Endothelial cell (in vitro differentiated cells): ENCODE measurements at regions not wholly inside any gene's neighbourhood (a gene's known extent, or its start where the extent isn't known, plus 50 kb on each side); places are given as distances from the start of the nearest gene placed in this dataset.
A peak's percentile ranks its signal among the peaks of the same experiment; 100 is the strongest.
"Not testable (repeated sequence)": the region's sequence is repeated elsewhere in the genome, so short reads cannot be mapped to it uniquely, and the experiment has no call there.

Source experiments
- DNase-seq: peaks from one replicate; pipeline ENCODE4 v3.0.0; 2021; ENCODE audit warnings: low spot score
- H3K27ac Mint-ChIP-seq: one replicate; pipeline ENCODE4 v1.8.0; 2021; ENCODE audit warnings: mixed read lengths, inconsistent platforms; ENCODE audit not compliant: unreplicated experiment
- H3K27me3 Mint-ChIP-seq: one replicate; pipeline ENCODE4 v1.8.0; 2021; ENCODE audit warnings: mild to moderate bottlenecking, moderate library complexity, mixed read lengths, inconsistent platforms; ENCODE audit not compliant: unreplicated experiment
- H3K36me3 Mint-ChIP-seq: one replicate; pipeline ENCODE4 v1.8.0; 2021; ENCODE audit warnings: mild to moderate bottlenecking, low read depth, mixed read lengths, inconsistent platforms; ENCODE audit not compliant: unreplicated experiment
- H3K4me1 Mint-ChIP-seq: one replicate; pipeline ENCODE4 v1.8.0; 2021; ENCODE audit warnings: mild to moderate bottlenecking, mixed read lengths, inconsistent platforms; ENCODE audit not compliant: unreplicated experiment
- H3K4me3 Mint-ChIP-seq: one replicate; pipeline ENCODE4 v1.8.0; 2021; ENCODE audit warnings: mild to moderate bottlenecking, mixed read lengths, inconsistent platforms; ENCODE audit not compliant: unreplicated experiment
- H3K9me3 Mint-ChIP-seq: one replicate; pipeline ENCODE4 v1.8.0; 2021; ENCODE audit warnings: mixed read lengths, inconsistent platforms; ENCODE audit not compliant: unreplicated experiment
- CTCF ChIP-seq: fragments of 200-600 bp; sonication (generic); IDR thresholded peaks from one replicate; pipeline ENCODE4 v1.5.0; 2021; ENCODE audit warnings: antibody characterized with exemption; ENCODE audit not compliant: unreplicated experiment

GRCh38 chrX:47302396-47302795 lies 68.0 kb upstream of the ZNF157 start:
- H3K27me3 Mint-ChIP-seq = no peaks in the 10 kb centered on the region
- H3K4me3 Mint-ChIP-seq = no peak overlapping the region
- no peaks in the 10 kb centered on the region for H3K9me3 Mint-ChIP-seq
- H3K27ac Mint-ChIP-seq = no peak overlapping the region
- TF ChIP-seq CTCF = no peak
- no peak for DNase-seq
- no peaks in the 10 kb centered on the region for H3K4me1 Mint-ChIP-seq
- H3K36me3 Mint-ChIP-seq = no peaks in the 10 kb centered on the region

DNA sequence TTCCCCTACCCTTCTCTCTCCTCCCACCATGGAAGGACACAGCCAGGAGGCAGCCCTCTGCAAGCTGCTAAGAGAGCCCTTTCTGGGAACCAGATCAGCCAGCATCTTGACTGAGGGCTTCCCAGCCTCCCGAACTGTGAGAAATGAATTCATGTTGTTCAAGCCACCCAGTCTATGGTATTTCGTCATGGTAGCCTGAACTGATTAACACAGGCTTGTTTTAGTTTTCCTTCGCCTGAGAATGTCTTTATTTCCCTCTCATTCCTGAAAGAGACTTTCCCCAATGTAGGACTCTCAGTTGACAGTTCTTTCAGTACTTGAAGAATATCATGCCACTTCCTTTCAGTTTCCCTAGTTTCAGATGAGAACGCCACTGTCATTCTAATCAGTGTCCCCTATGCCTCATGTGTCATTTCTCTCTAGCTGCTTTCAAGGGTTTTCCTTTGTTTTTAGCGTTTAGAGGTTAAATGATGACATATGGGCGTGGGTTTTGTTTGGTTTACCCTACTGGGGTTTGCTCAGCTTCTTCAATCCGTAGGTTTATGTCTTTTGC lies 63.8 kb upstream of the ZNF157 start:
- not testable (repeated sequence) for H3K27me3 Mint-ChIP-seq, H3K27ac Mint-ChIP-seq, DNase-seq, H3K36me3 Mint-ChIP-seq, H3K4me1 Mint-ChIP-seq, H3K9me3 Mint-ChIP-seq, H3K4me3 Mint-ChIP-seq

- peak; percentile 42 for DNase-seq
- Mint-ChIP-seq H3K4me3 (no peak overlapping the region), H3K4me1 (no peaks in the 10 kb centered on the region), H3K9me3 (no peaks in the 10 kb centered on the region), H3K36me3 (no peaks in the 10 kb centered on the region), H3K27ac (no peak overlapping the region), H3K27me3 (no peaks in the 10 kb centered on the region)
- TF ChIP-seq CTCF = no peak
These were observed 58.2 kb upstream of the ZNF157 start for GRCh38 chrX:47311932-47312774.

DNA sequence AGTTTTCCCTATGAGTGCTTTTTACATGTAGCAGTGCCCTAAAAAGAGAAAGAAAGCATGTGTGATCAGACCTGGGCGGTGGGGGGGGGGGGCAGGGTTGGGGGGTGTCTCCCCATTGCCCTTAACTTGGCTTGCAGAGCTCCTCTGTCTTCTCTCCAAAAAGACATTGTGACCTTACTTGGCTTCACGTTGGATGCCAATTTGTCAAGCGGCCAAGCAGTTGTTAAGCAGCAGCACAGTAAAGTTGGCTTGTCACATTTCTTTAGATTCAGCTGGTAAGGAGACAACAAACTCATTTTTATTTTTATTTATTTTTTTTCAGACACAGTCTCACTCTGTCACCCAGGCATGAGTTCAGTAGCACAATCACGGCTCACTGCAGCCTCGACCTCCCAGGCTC lies 57.3 kb upstream of the ZNF157 start:
- Mint-ChIP-seq H3K4me1 (no peaks in the 10 kb centered on the region), H3K27ac (no peak overlapping the region), H3K9me3 (no peaks in the 10 kb centered on the region), H3K27me3 (no peaks in the 10 kb centered on the region), H3K4me3 (no peak overlapping the region), H3K36me3 (no peaks in the 10 kb centered on the region)
- TF ChIP-seq CTCF = no peak
- no peak for DNase-seq

DNA sequence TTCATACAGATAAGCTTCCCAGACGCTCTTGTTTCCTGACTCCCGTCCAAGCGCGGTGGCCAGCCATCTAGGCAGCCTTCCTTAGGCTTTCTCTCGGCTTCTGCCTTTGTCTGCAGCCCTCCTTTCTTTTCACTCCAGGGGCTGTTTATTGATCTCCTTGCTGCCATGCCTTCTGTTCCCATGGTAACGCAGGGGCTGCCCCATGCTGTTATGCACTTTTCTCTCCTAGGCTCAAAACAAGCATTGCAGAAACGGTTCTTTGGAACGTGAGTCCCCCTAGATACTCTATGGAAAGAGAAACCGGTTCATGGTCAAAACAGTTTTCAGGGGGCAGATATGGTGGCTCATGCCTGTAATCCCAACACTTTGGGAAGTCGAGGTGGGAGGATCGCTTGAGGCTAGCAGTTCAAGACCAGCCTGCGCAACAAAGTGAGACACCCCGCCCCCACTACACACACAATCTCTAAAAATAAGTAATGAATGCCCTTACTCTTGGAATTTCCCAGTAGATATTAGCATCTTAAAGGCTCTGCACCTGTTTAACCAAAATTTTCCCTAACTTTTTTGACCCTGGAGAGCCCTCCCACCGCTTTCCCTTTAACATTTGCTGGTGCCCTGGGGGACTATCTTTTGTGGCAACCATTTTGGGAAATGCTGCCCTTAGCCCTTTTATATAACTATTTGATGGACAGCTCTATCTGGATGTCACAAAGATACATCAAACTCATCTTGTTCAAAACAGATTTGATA lies 53.9 kb upstream of the ZNF157 start:
- no peaks in the 10 kb centered on the region for H3K36me3 Mint-ChIP-seq
- H3K4me3 Mint-ChIP-seq = no peak overlapping the region
- H3K27ac Mint-ChIP-seq = peak overlapping the region; percentile 20
- TF ChIP-seq CTCF = no peak
- no peaks in the 10 kb centered on the region for H3K27me3 Mint-ChIP-seq
- DNase-seq = peak; percentile 7
- H3K4me1 Mint-ChIP-seq = peaks cover under 1% of the 10 kb centered on the region
- no peaks in the 10 kb centered on the region for H3K9me3 Mint-ChIP-seq
